GM13977 (cell line): ENCODE measurements at regions not wholly inside any gene's neighbourhood (a gene's known extent, or its start where the extent isn't known, plus 50 kb on each side); places are given as distances from the start of the nearest gene placed in this dataset.
"Not testable (repeated sequence)": the region's sequence is repeated elsewhere in the genome, so short reads cannot be mapped to it uniquely, and the experiment has no call there.

Experiments used
- DNase-seq: peaks from one replicate; pipeline ENCODE4 v3.0.0; 2012; ENCODE audit warnings: low spot score
- CTCF ChIP-seq: IDR thresholded peaks from 2 replicates; pipeline ENCODE4 v1.5.1; 2012; ENCODE audit warnings: mild to moderate bottlenecking, control low read depth; ENCODE audit not compliant: insufficient read depth; ENCODE audit errors: extremely low read depth, missing control alignments
- in situ Hi-C: fragments of 300-500 bp; cut with MboI; formaldehyde crosslinking; loops from one replicate; pipeline ENCODE4 v1.12.0; 2022; ENCODE audit warnings: low sequenced_read_pairs, low pct_unique_long_range_greater_than_20kb, mixed read lengths, inconsistent platforms; ENCODE audit not compliant: unreplicated experiment

GRCh38 chr3:194893121-194893987, 207.7 kb downstream of the FAM43A start:
- DNase-seq = no peak
- TF ChIP-seq CTCF = no peak
- in situ Hi-C loops = no loop called here

DNA sequence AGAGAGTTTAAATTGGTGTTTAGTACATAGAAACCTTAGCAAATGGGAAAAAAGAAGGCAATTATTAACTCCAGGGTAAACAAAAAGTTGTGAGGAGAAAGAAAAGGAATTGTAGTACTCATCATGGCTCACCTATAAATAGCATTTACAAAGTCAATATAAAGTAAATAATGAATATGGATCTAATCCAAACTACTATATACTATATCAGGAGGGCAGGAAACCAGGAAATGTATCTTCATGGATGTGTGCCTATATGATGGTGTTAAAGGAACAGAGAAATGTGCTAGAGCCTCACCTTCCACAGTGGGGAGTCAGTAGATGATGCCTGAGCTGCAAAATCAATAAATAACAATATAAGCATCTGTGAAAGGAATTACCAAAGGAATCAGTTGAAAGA, 208.9 kb downstream of the FAM43A start:
- no peak for DNase-seq
- no peak for TF ChIP-seq CTCF
- in situ Hi-C loops = no loop called here

GRCh38 chr3:194900854-194901522, 215.3 kb downstream of the FAM43A start:
- TF ChIP-seq CTCF = no peak
- no peak for DNase-seq
- in situ Hi-C loops = no loop called here

GRCh38 chr3:194903447-194903846, 217.8 kb downstream of the FAM43A start:
- in situ Hi-C loops = not testable (repeated sequence)

GRCh38 chr3:194904999-194905398, 219.3 kb downstream of the FAM43A start:
- in situ Hi-C loops = not testable (repeated sequence)

More at GRCh38 chr3:194903447-194903846, 217.8 kb downstream of the FAM43A start:
- not testable (repeated sequence) for DNase-seq

DNA sequence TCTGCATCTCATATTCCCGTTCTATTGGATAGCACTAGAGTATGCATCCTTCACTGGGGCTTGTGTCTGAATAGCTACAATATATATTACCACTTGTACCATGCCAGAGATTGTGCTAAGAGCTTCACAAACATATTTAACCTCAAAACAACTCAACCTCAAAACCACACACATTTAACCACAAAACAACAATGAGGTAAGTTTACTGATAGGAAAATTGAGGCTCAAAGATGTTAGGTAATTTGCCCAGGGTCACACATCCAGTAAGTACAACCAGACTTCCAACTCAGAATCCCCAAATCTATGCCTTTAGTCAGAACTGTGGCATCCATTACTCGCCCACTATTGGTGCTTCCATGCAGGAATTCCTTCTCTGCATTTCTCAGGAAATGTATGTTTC, 220.0 kb downstream of the FAM43A start:
- DNase-seq = no peak
- TF ChIP-seq CTCF = no peak
- in situ Hi-C loops = no loop called here

More at GRCh38 chr3:194904999-194905398, 219.3 kb downstream of the FAM43A start:
- not testable (repeated sequence) for DNase-seq

- DNase-seq = no peak
- in situ Hi-C loops = no loop called here
- TF ChIP-seq CTCF = no peak
Measured at GRCh38 chr3:194906229-194906629, 220.5 kb downstream of the FAM43A start.
